Spleen (tissue), 11 donors: ENCODE measurements at regions not wholly inside any gene's neighbourhood (a gene's known extent, or its start where the extent isn't known, plus 50 kb on each side); places are given as distances from the start of the nearest gene placed in this dataset.

Experiments used
- DNase-seq: peaks from one replicate; pipeline ENCODE4 v3.0.0-alpha.2; 2020
- H3K27ac ChIP-seq, 8 donors: fragments of 200-600 bp; sonication (generic) in 7 of 8; 1 replicate in 4 of 8; 2 replicates in 4 of 8; pipeline versions ENCODE4 v1.5.0 to v1.8.0; 2016 to 2021; ENCODE audit warnings: inconsistent platforms in 4 of 8, mild to moderate bottlenecking in 4 of 8, moderate library complexity in 1 of 8
- H3K27me3 ChIP-seq, 7 donors: fragments of 200-600 bp; sonication (generic) in 6 of 7; replicated peaks in 1 of 7; 1 replicate in 4 of 7; 2 replicates in 3 of 7; pipeline versions ENCODE4 v1.5.0 to v1.8.0; 2016 to 2021; ENCODE audit warnings: inconsistent platforms in 3 of 7, mild to moderate bottlenecking in 1 of 7
- H3K36me3 ChIP-seq, 6 donors: fragments of 200-600 bp; sonication (generic) in 5 of 6; 1 replicate in 4 of 6; 2 replicates in 2 of 6; pipeline versions ENCODE4 v1.5.0 to v1.8.0; 2016 to 2021; ENCODE audit warnings: inconsistent platforms in 2 of 6
- H3K4me1 ChIP-seq, 6 donors: fragments of 200-600 bp; sonication (generic) in 5 of 6; 1 replicate in 3 of 6; 2 replicates in 3 of 6; pipeline versions ENCODE4 v1.5.0 to v1.8.0; 2016 to 2021; ENCODE audit warnings: inconsistent platforms in 3 of 6
- H3K4me3 ChIP-seq, 8 donors: fragments of 200-600 bp; sonication (generic) in 7 of 8; 1 replicate in 4 of 8; 2 replicates in 4 of 8; pipeline versions ENCODE4 v1.5.0 to v1.8.0; 2016 to 2021; ENCODE audit warnings: inconsistent platforms in 4 of 8, mild to moderate bottlenecking in 4 of 8, moderate library complexity in 2 of 8
- H3K9me3 ChIP-seq, 8 donors: fragments of 200-600 bp; sonication (generic) in 7 of 8; 1 replicate in 4 of 8; 2 replicates in 4 of 8; pipeline versions ENCODE4 v1.5.0 to v1.8.0; 2016 to 2021; ENCODE audit warnings: inconsistent platforms in 4 of 8
- CTCF ChIP-seq, 11 experiments: fragments of 200-600 bp in 7 of 11; fragments of 450-650 bp in 4 of 11; sonication (generic) in 4 of 11; IDR thresholded peaks in 8 of 11; conservative IDR thresholded peaks in 3 of 11; 1 replicate in 7 of 11; 2 replicates in 4 of 11; pipeline versions ENCODE4 v1.4.0 to v1.8.0; 2016 to 2021; ENCODE audit warnings: antibody characterized with exemption in 11 of 11, inconsistent platforms in 4 of 11, mild to moderate bottlenecking in 1 of 11
- POLR2A ChIP-seq, 3 donors: fragments of 450-650 bp; IDR thresholded peaks; one replicate each; pipeline ENCODE4 v1.5.1; 2017; ENCODE audit warnings: antibody characterized with exemption in 3 of 3, mild to moderate bottlenecking in 1 of 3
- POLR2AphosphoS5 ChIP-seq, 3 donors: sonication (generic); formaldehyde crosslinking; IDR thresholded peaks; one replicate each; pipeline ENCODE4 v1.5.1; 2017; ENCODE audit warnings: antibody characterized with exemption in 3 of 3
- WGBS, 5 donors: extraction: QIAGEN DNeasy Blood & Tissue Kit in 3 of 5; methylation state at CpG; one replicate each; pipeline versions ENCODE4 v1.1.5 to v1.1.7; 2013 to 2018; 5-methylcytosine and 5-hydroxymethylcytosine counted together
- intact Hi-C: fragments of 100-400 bp; cut with DNase I; formaldehyde crosslinking; loops from one replicate; pipeline ENCODE4 v1.15.0; 2023; ENCODE audit warnings: low total_unique reads
- donor health status: healthy with polysubstance abuse.
- donor health status: DM: no; HTN: no; CAD: no; lungs with moderate emphysema.
- donor health status: DM: no; HTN: no; CAD: no.
- donor health status: Bipolar disorder and iron deficiency.
- donor health status: healthy.
- donor health status: DM: no; HTN: no; CAD: no.
- donor health status: DM: yes; HTN: yes; CAD: no.

GRCh38 chr15:99440551-99441443 lies 125.0 kb upstream of the MEF2A start:
- Histone ChIP-seq H3K27ac (peak overlapping the region in 2 of 8 donors; percentile 36 to 51), H3K4me1 (peaks cover 0 to 71% (median 30%) of the 10 kb centered on the region in 6 donors), H3K9me3 (no peaks in the 10 kb centered on the region), H3K36me3 (no peaks in the 10 kb centered on the region), H3K27me3 (no peaks in the 10 kb centered on the region), H3K4me3 (no peak overlapping the region)
- DNase-seq = no peak
- intact Hi-C loops = no loop called here
- WGBS, 5 donors = 85 to 92% (median 90%) methylated on average over 20 of the region's 20 CpGs
- TF ChIP-seq POLR2AphosphoS5 (IDR thresholded peaks at IDR 0.05) = no peak
- no peak for TF ChIP-seq POLR2A (IDR thresholded peaks at IDR 0.05)
- TF ChIP-seq CTCF (IDR thresholded peaks at IDR 0.05 in 8 of 11, conservative IDR thresholded peaks at IDR 0.05 in 3 of 11) = no peak

GRCh38 chr15:99441444-99441800 lies 124.4 kb upstream of the MEF2A start:
- intact Hi-C loops = no loop called here
- no peak for DNase-seq
- Histone ChIP-seq H3K27ac (peak overlapping the region in 4 of 8 donors; percentile 36 to 59 (median 52)), H3K9me3 (no peaks in the 10 kb centered on the region), H3K4me1 (peaks cover 0 to 65% (median 25%) of the 10 kb centered on the region in 6 donors), H3K4me3 (no peak overlapping the region), H3K36me3 (no peaks in the 10 kb centered on the region), H3K27me3 (no peaks in the 10 kb centered on the region)
- no peak for TF ChIP-seq POLR2AphosphoS5 (IDR thresholded peaks at IDR 0.05)
- no peak for TF ChIP-seq CTCF (IDR thresholded peaks at IDR 0.05 in 8 of 11, conservative IDR thresholded peaks at IDR 0.05 in 3 of 11)
- TF ChIP-seq POLR2A (IDR thresholded peaks at IDR 0.05) = no peak
- 78 to 87% (median 78%) methylated on average over 6 of the region's 6 CpGs for WGBS, 5 donors

GRCh38 chr15:99441871-99442251 lies 123.9 kb upstream of the MEF2A start:
- Histone ChIP-seq H3K36me3 (no peaks in the 10 kb centered on the region), H3K27me3 (no peaks in the 10 kb centered on the region), H3K27ac (peak overlapping the region in 6 of 8 donors; percentile 16 to 66 (median 52)), H3K4me1 (peaks cover 0 to 60% (median 22%) of the 10 kb centered on the region in 6 donors), H3K9me3 (no peaks in the 10 kb centered on the region), H3K4me3 (no peak overlapping the region)
- DNase-seq = no peak
- intact Hi-C loops = no loop called here
- no peak for TF ChIP-seq CTCF (IDR thresholded peaks at IDR 0.05 in 8 of 11, conservative IDR thresholded peaks at IDR 0.05 in 3 of 11)
- TF ChIP-seq POLR2AphosphoS5 (IDR thresholded peaks at IDR 0.05) = no peak
- 71 to 80% (median 75%) methylated on average over 3 of the region's 3 CpGs for WGBS, 5 donors

GRCh38 chr15:99442252-99442897 lies 123.4 kb upstream of the MEF2A start:
- TF ChIP-seq POLR2AphosphoS5 (IDR thresholded peaks at IDR 0.05) (peak in 2 of 3 donors; percentile 29 to 31), CTCF (IDR thresholded peaks at IDR 0.05 in 8 of 11, conservative IDR thresholded peaks at IDR 0.05 in 3 of 11) (no peak), POLR2A (IDR thresholded peaks at IDR 0.05) (no peak)
- peak overlapping the region in 7 of 8 donors; percentile 16 to 66 (median 54) for H3K27ac ChIP-seq

More at GRCh38 chr15:99442252-99442897, 123.4 kb upstream of the MEF2A start:
- 55 to 64% (median 59%) methylated on average over 14 of the region's 14 CpGs for WGBS, 5 donors
- intact Hi-C loops = no loop called here
- no peak for DNase-seq
- Histone ChIP-seq H3K27me3 (no peaks in the 10 kb centered on the region), H3K9me3 (no peaks in the 10 kb centered on the region), H3K36me3 (no peaks in the 10 kb centered on the region), H3K4me3 (no peak overlapping the region), H3K4me1 (peaks cover 0 to 62% (median 22%) of the 10 kb centered on the region in 6 donors)
